Nephron progenitor cell (in vitro differentiated cells): ENCODE measurements at regions not wholly inside any gene's neighbourhood (a gene's known extent, or its start where the extent isn't known, plus 50 kb on each side); places are given as distances from the start of the nearest gene placed in this dataset.

ENCODE experiments used
- DNase-seq: peaks from one replicate; pipeline ENCODE4 v3.0.0; 2021
- H3K27ac Mint-ChIP-seq: 2 replicates; pipeline ENCODE4 v1.8.0; 2021; ENCODE audit warnings: mild to moderate bottlenecking, moderate library complexity, mixed read lengths
- H3K27me3 Mint-ChIP-seq: 2 replicates; pipeline ENCODE4 v1.8.0; 2021; ENCODE audit warnings: mild to moderate bottlenecking, low read depth, mixed read lengths; ENCODE audit not compliant: poor library complexity
- H3K36me3 Mint-ChIP-seq: 2 replicates; pipeline ENCODE4 v1.8.0; 2021; ENCODE audit warnings: low read depth, mixed read lengths
- H3K4me1 Mint-ChIP-seq: 2 replicates; pipeline ENCODE4 v1.8.0; 2021; ENCODE audit warnings: mixed read lengths
- H3K4me3 Mint-ChIP-seq: 2 replicates; pipeline ENCODE4 v1.8.0; 2021; ENCODE audit warnings: mild to moderate bottlenecking, moderate library complexity, mixed read lengths
- H3K9me3 Mint-ChIP-seq: 2 replicates; pipeline ENCODE4 v1.8.0; 2021; ENCODE audit warnings: mild to moderate bottlenecking, moderate library complexity, mixed read lengths
- TF ChIP-seq, protein P1 (sequence below): fragments of 200-600 bp; sonication (generic); IDR thresholded peaks from 2 replicates; pipeline ENCODE4 v1.5.0; 2021; ENCODE audit warnings: antibody characterized with exemption

DNA sequence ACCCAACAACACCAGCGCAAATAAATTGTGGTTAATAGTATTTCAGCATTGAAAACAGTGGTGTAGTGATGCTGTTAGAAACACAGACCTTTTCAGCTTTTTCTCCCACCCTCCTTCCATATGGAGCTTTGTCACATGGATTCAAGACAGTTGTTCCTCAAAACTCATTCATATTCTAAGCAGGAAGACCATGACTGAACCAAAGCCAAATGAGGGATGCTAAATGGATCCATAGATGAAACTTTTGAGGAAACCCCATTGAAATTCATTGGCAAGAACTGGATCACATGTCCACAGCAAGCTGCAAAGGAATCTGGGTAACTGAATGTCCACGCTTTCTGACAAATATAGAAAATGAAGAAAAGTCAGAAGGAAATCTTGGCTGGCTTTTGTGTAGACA is 615.1 kb upstream of the NETO1 start:
- TF ChIP-seq, protein P1, sequence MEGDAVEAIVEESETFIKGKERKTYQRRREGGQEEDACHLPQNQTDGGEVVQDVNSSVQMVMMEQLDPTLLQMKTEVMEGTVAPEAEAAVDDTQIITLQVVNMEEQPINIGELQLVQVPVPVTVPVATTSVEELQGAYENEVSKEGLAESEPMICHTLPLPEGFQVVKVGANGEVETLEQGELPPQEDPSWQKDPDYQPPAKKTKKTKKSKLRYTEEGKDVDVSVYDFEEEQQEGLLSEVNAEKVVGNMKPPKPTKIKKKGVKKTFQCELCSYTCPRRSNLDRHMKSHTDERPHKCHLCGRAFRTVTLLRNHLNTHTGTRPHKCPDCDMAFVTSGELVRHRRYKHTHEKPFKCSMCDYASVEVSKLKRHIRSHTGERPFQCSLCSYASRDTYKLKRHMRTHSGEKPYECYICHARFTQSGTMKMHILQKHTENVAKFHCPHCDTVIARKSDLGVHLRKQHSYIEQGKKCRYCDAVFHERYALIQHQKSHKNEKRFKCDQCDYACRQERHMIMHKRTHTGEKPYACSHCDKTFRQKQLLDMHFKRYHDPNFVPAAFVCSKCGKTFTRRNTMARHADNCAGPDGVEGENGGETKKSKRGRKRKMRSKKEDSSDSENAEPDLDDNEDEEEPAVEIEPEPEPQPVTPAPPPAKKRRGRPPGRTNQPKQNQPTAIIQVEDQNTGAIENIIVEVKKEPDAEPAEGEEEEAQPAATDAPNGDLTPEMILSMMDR, result no peak
- Mint-ChIP-seq H3K9me3 (peaks cover 3% of the 10 kb centered on the region), H3K36me3 (no peaks in the 10 kb centered on the region)

DNA sequence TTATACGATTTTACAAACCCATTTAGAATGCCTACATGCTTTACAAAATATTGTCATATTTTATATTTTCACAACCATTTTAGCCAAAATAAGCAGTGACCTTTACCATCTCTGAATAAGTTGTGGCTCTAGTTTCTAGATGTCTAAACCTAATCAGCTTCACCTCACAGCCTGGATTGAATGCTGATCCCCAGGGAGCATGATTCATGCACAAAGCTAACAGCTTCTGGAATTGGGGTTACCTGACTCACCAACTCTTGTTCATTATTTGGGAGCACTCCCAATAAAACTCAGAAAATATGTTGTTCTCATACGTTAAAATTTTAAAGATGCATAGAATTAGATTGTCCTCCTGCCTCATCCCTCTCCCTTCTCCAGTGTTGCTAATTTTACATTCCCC is 611.7 kb upstream of the NETO1 start:
- Mint-ChIP-seq H3K27me3 (no peaks in the 10 kb centered on the region), H3K9me3 (peaks cover 16% of the 10 kb centered on the region), H3K36me3 (no peaks in the 10 kb centered on the region)

More for the DNA sequence above, 615.1 kb upstream of the NETO1 start:
- Mint-ChIP-seq H3K27me3 (peaks cover 6% of the 10 kb centered on the region), H3K27ac (no peak overlapping the region), H3K4me3 (no peak overlapping the region), H3K4me1 (no peaks in the 10 kb centered on the region)
- DNase-seq, result no peak

DNA sequence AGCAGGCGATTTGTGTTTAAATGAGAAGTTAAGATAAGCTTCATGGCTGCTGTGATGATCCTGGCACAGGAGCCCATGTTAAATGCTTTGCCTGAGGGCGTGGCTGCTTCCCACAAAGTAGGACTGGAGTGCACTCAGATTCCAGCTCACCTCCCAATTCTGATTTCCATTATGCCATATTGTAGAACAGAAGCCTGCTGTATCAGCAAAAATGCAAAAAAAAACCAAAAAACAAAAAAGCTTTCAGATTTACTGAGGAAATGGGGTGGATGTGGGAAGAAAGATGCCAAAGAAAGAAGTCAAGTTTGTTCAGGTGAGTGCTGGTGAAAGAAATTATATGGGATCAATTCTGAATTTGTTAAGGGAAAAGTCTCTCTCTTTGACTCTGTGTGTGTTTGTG is 610.4 kb upstream of the NETO1 start:
- Mint-ChIP-seq H3K27ac (no peak overlapping the region), H3K27me3 (no peaks in the 10 kb centered on the region), H3K4me3 (no peak overlapping the region), H3K36me3 (no peaks in the 10 kb centered on the region), H3K4me1 (no peaks in the 10 kb centered on the region), H3K9me3 (peaks cover 16% of the 10 kb centered on the region)
- DNase-seq, result no peak
- TF ChIP-seq, protein P1, result no peak

More for the DNA sequence above, 611.7 kb upstream of the NETO1 start:
- TF ChIP-seq, protein P1, result no peak
- H3K4me3 Mint-ChIP-seq, result no peak overlapping the region
- H3K4me1 Mint-ChIP-seq, result no peaks in the 10 kb centered on the region
- DNase-seq, result no peak
- H3K27ac Mint-ChIP-seq, result no peak overlapping the region

DNA sequence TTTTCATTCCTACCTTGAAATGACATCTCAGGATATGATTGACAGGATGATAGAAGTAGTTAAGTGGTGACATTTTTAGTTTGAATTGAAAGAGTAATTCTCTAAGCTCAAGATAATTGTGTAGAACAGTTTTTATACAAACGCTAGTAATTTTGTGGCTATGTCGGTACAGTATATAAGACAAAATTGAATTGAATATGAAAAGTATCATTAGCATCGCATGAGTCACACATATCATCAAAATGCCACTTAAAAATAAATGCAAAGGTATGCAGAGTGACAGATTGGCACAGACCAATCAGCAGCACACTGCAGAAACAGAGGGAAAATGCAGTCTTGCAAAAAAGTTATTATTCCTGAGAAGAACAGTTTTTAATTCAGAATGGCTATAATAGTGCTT is 608.2 kb upstream of the NETO1 start:
- Mint-ChIP-seq H3K27ac (no peak overlapping the region), H3K4me3 (no peak overlapping the region), H3K9me3 (peaks cover 20% of the 10 kb centered on the region), H3K36me3 (no peaks in the 10 kb centered on the region), H3K27me3 (peaks cover 3% of the 10 kb centered on the region), H3K4me1 (no peaks in the 10 kb centered on the region)
- TF ChIP-seq, protein P1, result no peak
- no peak for DNase-seq

DNA sequence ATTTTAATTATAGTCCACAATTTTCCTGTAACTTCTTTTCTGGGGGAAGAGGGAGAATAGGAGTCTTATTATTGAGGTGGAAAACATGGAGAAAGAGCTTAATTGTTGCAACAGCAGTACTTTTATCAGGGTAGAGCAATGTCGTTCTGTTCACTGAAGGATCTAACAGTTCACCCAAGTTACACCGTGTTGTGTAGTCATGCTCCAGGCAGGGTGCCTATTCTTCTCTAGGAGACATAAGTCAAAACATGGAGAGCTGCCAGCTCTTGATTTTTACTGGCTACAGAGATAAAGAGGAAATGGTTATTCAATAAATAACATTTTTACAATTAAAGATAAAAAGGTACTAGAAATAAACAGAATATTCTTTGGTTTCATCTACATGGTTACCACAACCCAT is 594.3 kb upstream of the NETO1 start:
- H3K4me3 Mint-ChIP-seq, result no peak overlapping the region

DNA sequence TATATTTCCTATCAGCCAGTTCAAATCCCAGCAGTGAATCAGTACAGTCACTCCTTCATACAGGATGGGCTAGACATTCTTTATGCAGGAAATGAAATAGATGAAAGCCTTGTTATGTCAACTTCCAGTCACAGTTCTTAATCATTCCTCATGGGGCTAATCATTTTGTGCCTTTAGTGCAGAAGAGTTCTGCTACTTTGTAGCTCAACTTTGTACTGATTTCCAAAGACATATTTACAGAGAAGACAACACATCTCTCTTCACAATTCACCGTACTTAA is 593.9 kb upstream of the NETO1 start:
- H3K27me3 Mint-ChIP-seq, result peaks cover 3% of the 10 kb centered on the region
- DNase-seq, result no peak
- no peaks in the 10 kb centered on the region for H3K36me3 Mint-ChIP-seq
- TF ChIP-seq, protein P1, result no peak
- peaks cover 6% of the 10 kb centered on the region for H3K4me1 Mint-ChIP-seq
- H3K27ac Mint-ChIP-seq, result peak overlapping the region; percentile 64
- H3K4me3 Mint-ChIP-seq, result no peak overlapping the region
- H3K9me3 Mint-ChIP-seq, result no peaks in the 10 kb centered on the region

More for the DNA sequence above, 594.3 kb upstream of the NETO1 start:
- DNase-seq, result no peak
- H3K36me3 Mint-ChIP-seq, result no peaks in the 10 kb centered on the region
- H3K4me1 Mint-ChIP-seq, result peaks cover 6% of the 10 kb centered on the region
- H3K27me3 Mint-ChIP-seq, result peaks cover 3% of the 10 kb centered on the region
- TF ChIP-seq, protein P1, result no peak
- H3K9me3 Mint-ChIP-seq, result no peaks in the 10 kb centered on the region
- peak overlapping the region; percentile 64 for H3K27ac Mint-ChIP-seq
